Fibroblast of mammary gland (primary cell): ENCODE measurements at regions not wholly inside any gene's neighbourhood (a gene's known extent, or its start where the extent isn't known, plus 50 kb on each side); places are given as distances from the start of the nearest gene placed in this dataset.

Experiments
- DNase-seq: peaks from one replicate; pipeline ENCODE4 v3.0.0-alpha.2; 2010; ENCODE audit warnings: low read depth
- H3K4me3 ChIP-seq: 2 replicates; pipeline ENCODE4 v1.5.1; 2011; ENCODE audit warnings: low read depth, mild to moderate bottlenecking, low read length, moderate library complexity; ENCODE audit not compliant: control insufficient read depth
- TF ChIP-seq, protein P1 (sequence below): conservative IDR thresholded peaks from 2 replicates; pipeline ENCODE4 v1.5.1; 2011; ENCODE audit warnings: low read depth, low read length, inconsistent platforms; ENCODE audit not compliant: control insufficient read depth, insufficient read depth

DNA sequence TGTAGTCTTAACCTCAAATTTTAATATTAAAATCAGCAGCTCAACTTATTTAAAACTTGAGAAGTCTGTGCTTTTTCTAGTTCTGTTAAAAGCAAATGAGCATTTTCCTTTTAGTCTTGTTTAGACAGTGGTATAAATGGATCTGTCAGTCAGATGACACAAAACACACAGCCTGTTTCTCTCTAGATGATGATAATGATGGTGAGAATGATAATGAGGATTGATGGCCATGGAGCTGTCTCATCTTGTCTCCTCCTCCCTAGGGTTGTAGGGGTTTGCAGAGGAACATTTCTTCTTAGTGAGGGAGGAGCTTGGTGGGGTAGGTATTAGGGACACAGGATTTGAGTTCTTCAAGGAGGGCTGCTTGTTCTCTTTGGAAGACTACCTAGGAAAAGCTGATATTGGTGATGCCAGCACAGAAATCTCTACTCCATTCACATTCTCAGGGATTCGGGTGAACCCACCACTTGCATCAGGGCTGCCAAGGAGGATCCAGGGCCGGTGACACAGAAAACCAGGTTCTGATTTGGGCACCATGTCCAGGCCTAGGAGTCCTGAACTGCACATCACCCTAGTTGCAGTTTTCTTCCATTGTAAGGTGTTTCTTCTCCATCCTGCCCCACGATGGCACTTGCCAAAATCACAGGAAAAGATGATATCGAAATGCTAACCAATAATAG is 147.6 kb downstream of the RHOU start:
- no peak for DNase-seq
- no peak overlapping the region for H3K4me3 ChIP-seq
- TF ChIP-seq, protein P1, sequence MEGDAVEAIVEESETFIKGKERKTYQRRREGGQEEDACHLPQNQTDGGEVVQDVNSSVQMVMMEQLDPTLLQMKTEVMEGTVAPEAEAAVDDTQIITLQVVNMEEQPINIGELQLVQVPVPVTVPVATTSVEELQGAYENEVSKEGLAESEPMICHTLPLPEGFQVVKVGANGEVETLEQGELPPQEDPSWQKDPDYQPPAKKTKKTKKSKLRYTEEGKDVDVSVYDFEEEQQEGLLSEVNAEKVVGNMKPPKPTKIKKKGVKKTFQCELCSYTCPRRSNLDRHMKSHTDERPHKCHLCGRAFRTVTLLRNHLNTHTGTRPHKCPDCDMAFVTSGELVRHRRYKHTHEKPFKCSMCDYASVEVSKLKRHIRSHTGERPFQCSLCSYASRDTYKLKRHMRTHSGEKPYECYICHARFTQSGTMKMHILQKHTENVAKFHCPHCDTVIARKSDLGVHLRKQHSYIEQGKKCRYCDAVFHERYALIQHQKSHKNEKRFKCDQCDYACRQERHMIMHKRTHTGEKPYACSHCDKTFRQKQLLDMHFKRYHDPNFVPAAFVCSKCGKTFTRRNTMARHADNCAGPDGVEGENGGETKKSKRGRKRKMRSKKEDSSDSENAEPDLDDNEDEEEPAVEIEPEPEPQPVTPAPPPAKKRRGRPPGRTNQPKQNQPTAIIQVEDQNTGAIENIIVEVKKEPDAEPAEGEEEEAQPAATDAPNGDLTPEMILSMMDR, result no peak

DNA sequence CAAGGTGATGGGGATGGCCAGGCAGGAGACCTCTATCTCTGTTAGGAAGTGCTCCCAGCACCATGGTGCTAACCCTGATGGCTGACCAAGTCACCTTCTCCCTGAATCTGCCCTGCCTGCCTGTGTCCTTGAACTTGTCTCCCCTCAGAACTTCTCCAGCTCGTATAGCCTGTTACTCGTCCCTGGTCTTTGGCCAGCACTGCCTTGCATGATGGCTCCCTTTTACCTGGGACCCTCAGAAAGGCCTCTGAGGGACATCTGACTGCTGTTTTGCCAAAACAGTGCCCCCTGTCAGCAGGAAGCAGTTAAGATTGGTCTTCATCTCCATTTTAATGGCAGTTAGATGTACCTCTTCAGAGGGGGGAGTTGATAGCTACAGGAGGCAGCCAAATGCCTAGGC is 148.3 kb downstream of the RHOU start:
- no peak overlapping the region for H3K4me3 ChIP-seq
- no peak for DNase-seq
- TF ChIP-seq, protein P1, result no peak

DNA sequence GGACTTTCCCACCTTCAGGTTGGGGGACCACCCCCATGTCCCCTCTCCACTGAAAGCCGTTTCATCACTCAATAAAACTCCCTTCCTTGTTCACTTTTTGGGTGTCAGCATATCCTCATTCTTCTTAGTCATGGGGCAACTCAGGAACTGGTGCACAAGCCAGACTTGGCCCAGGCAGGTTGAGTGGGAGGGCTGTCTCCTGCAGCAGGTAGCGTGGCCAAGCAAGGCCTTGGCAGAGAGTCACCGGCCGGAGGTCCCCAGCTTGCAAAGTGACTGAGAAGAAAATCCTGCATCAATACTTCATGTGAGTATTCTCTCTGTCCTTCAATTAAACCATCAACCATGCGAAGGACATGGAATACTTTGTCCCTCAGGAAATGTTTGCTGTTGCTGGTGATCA is 148.9 kb downstream of the RHOU start:
- no peak for DNase-seq
- no peak overlapping the region for H3K4me3 ChIP-seq
- TF ChIP-seq, protein P1, result no peak

DNA sequence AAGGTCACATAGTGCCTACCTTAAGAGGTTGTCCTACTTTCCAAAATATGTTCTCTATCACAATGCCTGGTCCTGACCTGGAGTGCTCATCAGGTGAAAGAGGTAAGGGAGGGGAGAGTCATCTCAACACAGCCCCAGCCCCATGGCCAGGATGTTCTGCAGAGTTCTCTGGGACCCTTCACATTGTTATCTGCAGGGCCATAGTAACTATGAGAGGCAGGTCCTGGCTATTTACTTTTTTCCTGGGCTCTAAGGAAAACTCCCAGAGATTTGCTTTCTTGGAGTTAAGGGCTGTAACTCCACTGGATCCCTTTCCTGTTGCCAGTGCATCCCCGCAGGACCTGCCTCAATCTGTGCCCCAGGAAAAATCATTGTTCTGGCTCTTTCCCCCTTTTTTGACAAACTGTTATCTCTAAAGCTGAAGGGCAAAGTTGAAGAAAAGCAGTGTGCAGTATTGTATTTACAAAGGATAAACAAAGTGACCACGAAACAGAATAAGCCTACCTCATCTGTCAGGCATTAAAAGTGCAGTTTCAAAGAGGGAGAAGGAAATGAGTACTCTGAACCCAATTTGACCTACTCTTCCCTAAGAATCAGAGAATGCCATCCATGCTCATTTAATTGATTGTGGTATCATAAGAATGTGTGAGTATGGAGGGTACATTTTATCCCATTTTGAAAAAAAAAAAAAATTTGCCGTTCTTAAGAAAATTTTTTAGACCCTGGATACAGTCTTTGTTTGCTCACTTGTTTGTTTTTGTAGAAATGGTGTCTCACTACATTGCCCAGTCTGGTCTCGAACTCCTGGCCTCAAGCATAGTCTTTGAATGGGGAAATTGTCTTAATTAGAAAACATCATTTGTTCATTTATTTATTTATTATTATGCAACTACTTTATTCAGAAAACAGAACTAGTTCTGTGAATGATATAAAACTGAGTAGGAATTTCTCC is 149.6 kb downstream of the RHOU start:
- H3K4me3 ChIP-seq, result no peak overlapping the region
- DNase-seq, result no peak
- TF ChIP-seq, protein P1, result no peak

DNA sequence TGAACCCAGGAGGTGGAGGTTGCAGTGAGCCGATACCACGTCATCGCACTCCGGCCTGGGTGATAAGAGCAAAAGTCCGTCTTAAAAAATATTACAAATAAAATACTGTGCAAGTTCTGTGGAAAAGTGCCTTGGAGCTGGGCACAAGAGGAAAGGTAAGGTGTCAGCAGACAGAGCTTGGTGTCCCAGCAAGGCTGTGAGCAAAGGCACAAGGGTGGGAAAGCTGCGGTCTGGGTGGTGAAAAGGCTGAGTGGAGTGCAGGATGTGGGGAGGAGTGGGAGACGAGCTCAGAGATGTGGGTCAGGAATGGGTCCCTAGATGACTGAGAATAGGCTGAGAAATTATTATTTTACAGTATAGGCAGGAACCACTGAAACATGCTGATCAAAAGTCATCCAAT is 150.6 kb downstream of the RHOU start:
- no peak overlapping the region for H3K4me3 ChIP-seq
- TF ChIP-seq, protein P1, result no peak
- DNase-seq, result no peak

DNA sequence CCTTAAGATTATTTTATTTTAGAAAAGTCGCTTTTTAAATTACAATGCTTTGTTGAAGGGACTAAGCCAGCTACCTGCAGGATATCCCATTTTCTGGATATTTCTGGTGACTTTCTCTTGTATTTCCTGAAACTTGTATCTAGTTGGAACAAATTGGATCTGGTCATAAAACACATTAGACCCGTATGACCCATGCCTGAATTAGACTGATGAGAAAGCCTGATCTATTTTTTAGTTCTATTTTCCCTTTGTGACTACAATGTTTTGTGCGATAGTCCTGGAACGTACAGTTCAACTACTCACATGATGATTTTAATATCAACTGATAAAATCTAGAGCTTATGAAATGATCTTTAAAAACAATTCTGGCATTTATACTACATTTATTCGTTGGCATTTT is 151.8 kb downstream of the RHOU start:
- no peak for DNase-seq
- no peak overlapping the region for H3K4me3 ChIP-seq
- TF ChIP-seq, protein P1, result no peak
